ENCODE measurements at regions not wholly inside any gene's neighbourhood (a gene's known extent, or its start where the extent isn't known, plus 50 kb on each side); places are given as distances from the start of the nearest gene placed in this dataset.

DNA sequence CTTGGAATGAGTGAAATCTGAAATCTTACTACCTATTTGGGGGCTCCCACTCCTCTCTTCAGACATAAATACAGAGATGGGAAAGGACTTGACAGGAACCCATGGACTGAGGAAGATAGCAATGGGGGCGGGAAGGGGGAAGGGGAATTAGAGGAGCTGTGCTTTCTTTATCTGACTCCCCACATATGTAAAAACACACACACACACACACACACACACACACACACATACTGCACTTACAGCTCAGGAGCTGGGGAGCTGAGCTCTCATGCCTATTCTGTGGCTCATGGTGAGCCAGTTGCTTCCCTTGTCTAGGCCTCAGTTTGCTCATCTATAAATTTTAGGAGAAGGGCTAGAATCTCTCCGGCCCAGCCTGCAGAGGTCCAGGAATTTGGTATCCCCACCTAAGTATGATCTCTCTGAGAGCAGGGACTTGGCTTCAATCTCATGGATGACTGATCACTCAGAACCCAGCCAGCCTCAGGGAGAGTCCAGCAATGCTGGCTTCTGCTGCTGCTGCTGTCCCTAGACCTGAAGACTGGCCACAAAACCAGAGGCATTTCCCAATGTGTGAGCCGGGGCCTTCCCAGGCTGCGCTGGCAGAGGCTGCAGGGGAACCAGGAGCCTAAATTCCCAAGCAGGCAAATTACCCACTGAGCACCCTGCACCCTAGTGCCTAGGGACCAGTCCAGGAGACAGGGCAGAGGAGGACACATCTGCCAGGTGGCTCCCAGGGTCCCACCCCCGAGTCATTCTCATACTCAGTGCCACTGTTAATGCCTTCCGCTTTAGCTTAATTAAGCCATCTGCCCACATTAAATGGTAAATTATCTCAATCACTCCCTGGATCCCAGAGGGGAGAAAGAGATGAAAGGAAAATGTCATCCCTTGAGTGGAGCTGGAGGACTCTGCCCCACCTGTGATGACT lies 57.5 kb upstream of the RBM15 start:
- Mint-ChIP-seq H3K4me3 (no peak overlapping the region), H3K27me3 (ENCODE audit: insufficient read depth) (peaks cover 21% of the 10 kb centered on the region), H3K36me3 (ENCODE audit: low read depth) (no peaks in the 10 kb centered on the region), H3K9me3 (no peaks in the 10 kb centered on the region), H3K27ac (no peak overlapping the region), H3K4me1 (ENCODE audit: low read depth) (peaks cover 41% of the 10 kb centered on the region)
- TF ChIP-seq, protein P1, sequence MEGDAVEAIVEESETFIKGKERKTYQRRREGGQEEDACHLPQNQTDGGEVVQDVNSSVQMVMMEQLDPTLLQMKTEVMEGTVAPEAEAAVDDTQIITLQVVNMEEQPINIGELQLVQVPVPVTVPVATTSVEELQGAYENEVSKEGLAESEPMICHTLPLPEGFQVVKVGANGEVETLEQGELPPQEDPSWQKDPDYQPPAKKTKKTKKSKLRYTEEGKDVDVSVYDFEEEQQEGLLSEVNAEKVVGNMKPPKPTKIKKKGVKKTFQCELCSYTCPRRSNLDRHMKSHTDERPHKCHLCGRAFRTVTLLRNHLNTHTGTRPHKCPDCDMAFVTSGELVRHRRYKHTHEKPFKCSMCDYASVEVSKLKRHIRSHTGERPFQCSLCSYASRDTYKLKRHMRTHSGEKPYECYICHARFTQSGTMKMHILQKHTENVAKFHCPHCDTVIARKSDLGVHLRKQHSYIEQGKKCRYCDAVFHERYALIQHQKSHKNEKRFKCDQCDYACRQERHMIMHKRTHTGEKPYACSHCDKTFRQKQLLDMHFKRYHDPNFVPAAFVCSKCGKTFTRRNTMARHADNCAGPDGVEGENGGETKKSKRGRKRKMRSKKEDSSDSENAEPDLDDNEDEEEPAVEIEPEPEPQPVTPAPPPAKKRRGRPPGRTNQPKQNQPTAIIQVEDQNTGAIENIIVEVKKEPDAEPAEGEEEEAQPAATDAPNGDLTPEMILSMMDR (IDR thresholded peaks at IDR 0.05): no peak
- DNase-seq: peak; percentile 20

- H3K27me3 Mint-ChIP-seq (ENCODE audit: insufficient read depth): peaks cover 20% of the 10 kb centered on the region
- DNase-seq: no peak
- no peaks in the 10 kb centered on the region for H3K36me3 Mint-ChIP-seq (ENCODE audit: low read depth)
- no peaks in the 10 kb centered on the region for H3K9me3 Mint-ChIP-seq
- TF ChIP-seq, protein P1 (IDR thresholded peaks at IDR 0.05): no peak
- no peak overlapping the region for H3K27ac Mint-ChIP-seq
- H3K4me3 Mint-ChIP-seq: no peak overlapping the region
- peaks cover 41% of the 10 kb centered on the region for H3K4me1 Mint-ChIP-seq (ENCODE audit: low read depth)
Measured at GRCh38 chr1:110282395-110282794, 56.8 kb upstream of the RBM15 start.

GRCh38 chr1:110283677-110284076 lies 55.5 kb upstream of the RBM15 start:
- no peak overlapping the region for H3K4me3 Mint-ChIP-seq

DNA sequence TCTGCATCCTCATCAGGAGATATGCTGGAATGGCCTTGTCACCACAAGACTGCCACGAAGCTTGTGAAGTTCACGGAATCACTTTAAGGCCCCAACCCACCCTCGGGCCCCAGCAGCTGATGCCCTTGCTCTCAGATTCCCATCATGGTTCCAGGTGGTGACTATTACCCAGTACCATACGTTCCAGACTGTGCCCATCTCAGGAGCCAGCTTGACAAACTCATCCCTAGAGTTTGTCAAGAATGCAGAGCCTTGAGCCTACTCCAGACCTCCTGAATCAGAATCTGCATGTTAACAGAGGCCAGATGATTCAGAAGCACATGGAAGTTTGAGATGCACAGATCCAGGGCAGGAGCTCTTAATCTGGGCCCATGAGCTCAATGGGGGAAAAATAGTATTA lies 53.9 kb upstream of the RBM15 start:
- no peak for DNase-seq
- Mint-ChIP-seq H3K36me3 (ENCODE audit: low read depth) (peaks cover 4% of the 10 kb centered on the region; the same call in 1 of the 2 replicates), H3K27me3 (ENCODE audit: insufficient read depth) (peaks cover 7% of the 10 kb centered on the region), H3K4me3 (no peak overlapping the region), H3K27ac (no peak overlapping the region), H3K4me1 (ENCODE audit: low read depth) (peaks cover 51% of the 10 kb centered on the region), H3K9me3 (peaks cover 4% of the 10 kb centered on the region; the same call in 1 of the 2 replicates)
- TF ChIP-seq, protein P1 (IDR thresholded peaks at IDR 0.05): no peak

More at GRCh38 chr1:110283677-110284076, 55.5 kb upstream of the RBM15 start:
- peaks cover 20% of the 10 kb centered on the region for H3K27me3 Mint-ChIP-seq (ENCODE audit: insufficient read depth)
- H3K9me3 Mint-ChIP-seq: peaks cover 4% of the 10 kb centered on the region; the same call in 1 of the 2 replicates
- TF ChIP-seq, protein P1 (IDR thresholded peaks at IDR 0.05): no peak
- H3K27ac Mint-ChIP-seq: peak overlapping the region; percentile 6; the same call in 1 of the 2 replicates
- H3K4me1 Mint-ChIP-seq (ENCODE audit: low read depth): peaks cover 48% of the 10 kb centered on the region
- DNase-seq: peak; percentile 30
- peaks cover 4% of the 10 kb centered on the region; the same call in 1 of the 2 replicates for H3K36me3 Mint-ChIP-seq (ENCODE audit: low read depth)

GRCh38 chr1:110286564-110286963 lies 52.6 kb upstream of the RBM15 start:
- H3K9me3 Mint-ChIP-seq: peaks cover 4% of the 10 kb centered on the region; the same call in 1 of the 2 replicates
- TF ChIP-seq, protein P1 (IDR thresholded peaks at IDR 0.05): no peak

More at GRCh38 chr1:110286564-110286963, 52.6 kb upstream of the RBM15 start:
- H3K36me3 Mint-ChIP-seq (ENCODE audit: low read depth): peaks cover 4% of the 10 kb centered on the region; the same call in 1 of the 2 replicates
- H3K4me1 Mint-ChIP-seq (ENCODE audit: low read depth): peaks cover 59% of the 10 kb centered on the region
- H3K4me3 Mint-ChIP-seq: no peak overlapping the region
- H3K27me3 Mint-ChIP-seq (ENCODE audit: insufficient read depth): peaks cover 5% of the 10 kb centered on the region
- no peak overlapping the region for H3K27ac Mint-ChIP-seq
- DNase-seq: no peak

Data from HFFc6 (cell line).